Stimulated activated effector memory CD8-positive, alpha-beta T cell treated with anti-CD3 and anti-CD28 coated beads, Interleukin-12 subunit alpha, Interleukin-12 subunit beta, amount 100 ng/mL, for 72 hours (primary cell): ENCODE measurements at regions not wholly inside any gene's neighbourhood (a gene's known extent, or its start where the extent isn't known, plus 50 kb on each side); places are given as distances from the start of the nearest gene placed in this dataset.
"Not testable (repeated sequence)": the region's sequence is repeated elsewhere in the genome, so short reads cannot be mapped to it uniquely, and the experiment has no call there.

Experiments used
- ATAC-seq: fragments of 150-1000 bp; cut with Tn5 transposase; 2 replicates; pipeline ENCODE4 v1.10.0; 2021
- DNase-seq, 2 donors: peaks; one replicate each; pipeline ENCODE4 v3.0.0; 2021 to 2022; ENCODE audit warnings: low spot score in 2 of 2
- H3K27ac Mint-ChIP-seq: one replicate; pipeline ENCODE4 v1.8.0; 2022; ENCODE audit warnings: mild to moderate bottlenecking, mixed read lengths
- H3K36me3 Mint-ChIP-seq: one replicate; pipeline ENCODE4 v1.8.0; 2022; ENCODE audit warnings: mild to moderate bottlenecking, mixed read lengths
- H3K4me1 Mint-ChIP-seq: one replicate; pipeline ENCODE4 v1.8.0; 2022; ENCODE audit warnings: mixed read lengths
- H3K4me3 Mint-ChIP-seq: one replicate; pipeline ENCODE4 v1.8.0; 2022; ENCODE audit warnings: mild to moderate bottlenecking, mixed read lengths
- H3K9me3 Mint-ChIP-seq: one replicate; pipeline ENCODE4 v1.8.0; 2022; ENCODE audit warnings: mixed read lengths

DNA sequence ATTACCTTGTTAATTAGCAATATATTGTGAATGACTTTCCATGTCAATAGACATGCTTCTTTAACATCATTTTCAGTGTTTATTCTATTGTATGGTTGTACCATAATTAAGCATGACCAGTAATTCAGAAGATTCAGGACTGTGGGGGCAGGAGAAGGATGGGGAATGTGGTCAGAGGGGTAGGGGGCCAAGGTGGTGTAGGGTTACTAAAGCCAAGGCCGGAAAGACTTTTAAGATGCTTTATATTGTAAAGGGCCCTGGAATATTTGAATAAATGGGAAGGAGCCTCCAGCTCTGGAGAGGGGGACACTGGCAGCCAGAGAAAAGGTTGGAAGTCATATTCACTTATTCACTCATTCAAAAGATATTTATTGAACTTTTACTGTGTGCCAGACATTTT lies 115.7 kb downstream of the FGF18 start:
- Mint-ChIP-seq H3K36me3 (no peaks in the 10 kb centered on the region), H3K9me3 (no peaks in the 10 kb centered on the region)
- ATAC-seq, result no peak

DNA sequence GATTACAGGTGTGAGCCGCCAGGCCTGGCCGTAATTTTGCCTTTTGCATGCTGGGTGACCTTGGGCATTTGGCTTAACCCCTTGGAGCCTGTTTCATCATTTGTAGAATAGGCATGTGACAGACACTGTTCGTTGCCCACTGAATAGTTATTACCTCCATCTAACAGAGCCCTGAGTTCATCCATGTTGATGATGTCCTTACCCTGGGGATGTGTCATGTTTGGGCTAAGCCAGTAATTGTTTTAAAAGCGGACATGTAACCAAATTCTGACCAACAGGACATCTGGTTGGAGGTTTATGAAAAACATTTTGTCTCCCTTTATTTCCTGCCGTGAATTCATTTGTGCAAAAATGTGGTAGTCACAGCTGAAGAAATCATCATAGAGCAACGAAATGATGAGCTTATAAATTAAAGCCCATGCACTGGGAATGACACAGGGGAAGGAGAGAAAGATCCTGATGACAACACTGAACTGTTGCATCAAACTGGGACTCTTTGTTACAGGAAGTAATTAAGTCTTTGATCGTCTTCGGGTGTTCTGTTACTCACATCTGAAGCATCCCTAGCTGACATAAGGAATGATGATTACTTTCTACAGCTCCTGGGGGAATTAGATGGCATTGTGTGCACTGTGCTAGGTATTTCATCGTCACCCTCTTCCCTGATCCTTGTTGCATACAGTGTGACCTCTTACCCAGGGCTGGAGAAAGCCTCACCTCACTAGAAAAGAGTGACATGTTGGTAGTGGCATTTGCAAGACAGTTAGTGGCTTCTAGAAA lies 117.8 kb downstream of the FGF18 start:
- H3K4me1 Mint-ChIP-seq, result no peaks in the 10 kb centered on the region
- DNase-seq (no peak), ATAC-seq (no peak)
- H3K9me3 Mint-ChIP-seq, result no peaks in the 10 kb centered on the region
- H3K27ac Mint-ChIP-seq, result no peak overlapping the region
- H3K36me3 Mint-ChIP-seq, result no peaks in the 10 kb centered on the region
- no peak overlapping the region for H3K4me3 Mint-ChIP-seq

More for the DNA sequence above, 115.7 kb downstream of the FGF18 start:
- Mint-ChIP-seq H3K4me3 (no peak overlapping the region), H3K4me1 (no peaks in the 10 kb centered on the region), H3K27ac (no peak overlapping the region)
- no peak for DNase-seq

DNA sequence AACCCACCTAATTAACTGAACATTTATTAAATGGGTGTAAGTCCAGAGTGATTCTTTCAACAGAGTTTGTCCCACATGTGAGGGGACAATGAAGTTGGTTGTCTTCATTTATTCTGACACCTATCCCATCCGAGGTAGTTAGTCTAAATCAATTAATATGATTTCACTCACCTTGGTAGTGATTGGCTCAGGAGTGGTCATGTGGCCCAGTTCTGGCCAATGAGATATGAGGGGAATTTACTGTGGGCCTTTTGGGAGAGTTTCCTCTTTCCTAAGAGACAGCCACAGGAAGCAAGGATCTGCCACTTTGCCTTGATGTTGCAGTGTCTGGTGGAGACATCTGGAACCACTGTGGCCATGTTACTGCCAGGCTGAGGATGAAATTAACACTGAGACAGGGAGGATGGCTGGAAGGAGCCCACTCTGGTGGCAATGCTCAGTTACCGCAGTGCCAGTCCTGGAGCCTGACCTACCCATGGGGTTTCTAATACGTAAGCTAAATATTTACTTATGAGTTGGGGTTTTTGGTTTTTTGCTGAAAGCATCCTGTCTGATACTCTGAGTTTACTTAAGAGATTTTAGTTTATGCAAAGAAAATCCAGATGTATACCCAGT lies 118.6 kb downstream of the FGF18 start:
- DNase-seq (no peak), ATAC-seq (no peak)
- Mint-ChIP-seq H3K27ac (no peak overlapping the region), H3K9me3 (no peaks in the 10 kb centered on the region), H3K4me3 (no peak overlapping the region), H3K4me1 (no peaks in the 10 kb centered on the region), H3K36me3 (no peaks in the 10 kb centered on the region)

DNA sequence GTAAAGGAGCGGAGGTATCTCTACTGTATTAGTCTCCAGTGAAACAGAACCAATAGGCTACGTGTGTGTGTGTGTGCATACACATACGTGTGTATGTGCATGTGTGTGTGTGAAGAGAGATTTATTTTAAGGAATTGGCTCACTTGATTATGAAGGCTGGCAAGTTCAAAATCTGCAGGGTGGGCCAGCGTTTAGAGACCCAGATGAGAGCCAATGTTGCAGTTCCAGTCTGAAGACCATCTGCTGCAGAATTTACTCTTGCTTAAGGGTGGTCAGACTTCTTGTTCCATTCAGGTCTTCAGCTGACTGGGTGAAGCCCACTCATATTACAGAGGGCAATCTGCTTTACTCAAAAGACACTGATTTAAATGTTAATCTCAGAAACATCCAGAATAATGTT lies 119.2 kb downstream of the FGF18 start:
- no peaks in the 10 kb centered on the region for H3K36me3 Mint-ChIP-seq
- H3K4me1 Mint-ChIP-seq, result no peaks in the 10 kb centered on the region
- H3K27ac Mint-ChIP-seq, result no peak overlapping the region
- DNase-seq (no peak), ATAC-seq (no peak)
- no peak overlapping the region for H3K4me3 Mint-ChIP-seq
- no peaks in the 10 kb centered on the region for H3K9me3 Mint-ChIP-seq

DNA sequence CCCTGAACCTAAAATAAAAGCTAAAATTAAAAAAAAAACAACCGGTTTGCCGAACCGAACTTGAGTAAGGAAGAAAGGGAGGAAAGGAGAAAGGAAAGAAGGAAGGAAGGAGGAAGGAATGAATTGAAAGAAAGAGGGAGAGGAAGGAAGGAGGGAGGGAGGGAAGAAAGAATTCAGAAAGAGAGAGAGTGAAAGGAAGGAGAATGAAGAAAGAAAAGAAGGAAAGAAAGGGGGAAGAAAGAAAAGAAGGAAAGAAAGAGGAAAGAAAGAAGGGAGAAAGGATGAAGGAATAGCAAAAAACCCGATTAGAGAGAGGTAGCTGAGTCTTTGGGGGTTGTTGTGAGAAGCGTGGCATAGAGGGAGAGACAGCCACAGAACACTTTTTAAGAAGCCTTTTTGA lies 121.4 kb downstream of the FGF18 start:
- H3K36me3 Mint-ChIP-seq, result no peaks in the 10 kb centered on the region
- H3K9me3 Mint-ChIP-seq, result no peaks in the 10 kb centered on the region
- ATAC-seq, result no peak
- no peak overlapping the region for H3K4me3 Mint-ChIP-seq
- DNase-seq, result no peak
- H3K4me1 Mint-ChIP-seq, result no peaks in the 10 kb centered on the region
- no peak overlapping the region for H3K27ac Mint-ChIP-seq

DNA sequence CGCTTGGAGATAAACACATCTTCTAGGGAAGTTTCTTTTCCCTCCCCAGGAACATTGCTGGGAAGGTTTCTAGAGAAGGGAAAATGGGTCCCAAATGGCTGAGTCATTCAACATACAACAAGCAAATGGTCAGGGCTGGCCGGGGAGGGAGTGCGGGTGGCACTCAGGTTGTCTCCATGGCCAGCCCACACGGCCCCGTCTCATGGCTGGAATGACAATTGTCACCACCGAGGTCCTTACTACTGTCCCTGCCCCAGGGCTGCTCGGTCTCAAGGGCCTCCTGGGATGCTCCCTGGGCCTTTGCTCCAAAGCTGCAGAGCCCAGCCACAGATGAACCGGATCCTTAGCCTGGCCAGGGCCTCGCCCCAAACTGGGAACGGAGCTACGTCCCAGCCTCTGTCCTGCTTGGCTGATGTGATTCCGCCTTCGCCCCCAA lies 121.9 kb downstream of the FGF18 start:
- H3K27ac Mint-ChIP-seq, result no peak overlapping the region

DNA sequence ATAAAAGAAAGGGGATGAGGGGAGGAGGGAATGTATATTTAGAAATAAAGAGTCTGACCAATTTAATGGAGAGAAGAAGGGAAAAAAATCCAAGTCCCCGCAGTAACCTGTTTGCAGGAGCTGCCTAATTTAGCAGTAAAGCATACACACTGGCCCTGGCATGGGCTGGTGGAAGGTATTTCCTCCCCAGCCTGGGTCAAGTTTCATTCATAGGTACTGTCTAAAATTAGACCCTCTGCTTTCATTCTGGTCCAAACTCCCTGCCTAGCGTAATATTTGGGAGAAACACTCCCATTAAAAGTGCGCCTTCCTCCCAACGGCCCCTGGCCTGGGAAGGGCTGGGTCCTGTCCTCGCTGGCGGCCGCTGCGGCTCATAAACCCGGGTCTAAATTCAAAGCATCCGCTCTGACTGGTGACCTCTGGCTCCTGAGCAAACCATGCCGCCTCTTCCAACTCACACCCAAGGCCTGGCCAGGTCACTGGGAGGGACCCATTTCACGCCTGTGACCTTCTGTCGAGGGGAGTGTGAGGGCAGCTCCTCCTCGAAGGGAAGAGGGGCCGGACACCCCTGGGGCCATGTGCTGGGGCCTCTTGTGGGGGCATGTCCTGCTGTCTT lies 123.2 kb downstream of the FGF18 start:
- Mint-ChIP-seq H3K4me3 (no peak overlapping the region), H3K27ac (no peak overlapping the region), H3K4me1 (no peaks in the 10 kb centered on the region), H3K36me3 (no peaks in the 10 kb centered on the region), H3K9me3 (no peaks in the 10 kb centered on the region)
- ATAC-seq (no peak), DNase-seq (peak in 1 of 2 donors; percentile 34)

More for the DNA sequence above, 121.9 kb downstream of the FGF18 start:
- Mint-ChIP-seq H3K36me3 (no peaks in the 10 kb centered on the region), H3K4me1 (no peaks in the 10 kb centered on the region), H3K9me3 (no peaks in the 10 kb centered on the region), H3K4me3 (no peak overlapping the region)
- ATAC-seq, result no peak
- DNase-seq, result no peak

DNA sequence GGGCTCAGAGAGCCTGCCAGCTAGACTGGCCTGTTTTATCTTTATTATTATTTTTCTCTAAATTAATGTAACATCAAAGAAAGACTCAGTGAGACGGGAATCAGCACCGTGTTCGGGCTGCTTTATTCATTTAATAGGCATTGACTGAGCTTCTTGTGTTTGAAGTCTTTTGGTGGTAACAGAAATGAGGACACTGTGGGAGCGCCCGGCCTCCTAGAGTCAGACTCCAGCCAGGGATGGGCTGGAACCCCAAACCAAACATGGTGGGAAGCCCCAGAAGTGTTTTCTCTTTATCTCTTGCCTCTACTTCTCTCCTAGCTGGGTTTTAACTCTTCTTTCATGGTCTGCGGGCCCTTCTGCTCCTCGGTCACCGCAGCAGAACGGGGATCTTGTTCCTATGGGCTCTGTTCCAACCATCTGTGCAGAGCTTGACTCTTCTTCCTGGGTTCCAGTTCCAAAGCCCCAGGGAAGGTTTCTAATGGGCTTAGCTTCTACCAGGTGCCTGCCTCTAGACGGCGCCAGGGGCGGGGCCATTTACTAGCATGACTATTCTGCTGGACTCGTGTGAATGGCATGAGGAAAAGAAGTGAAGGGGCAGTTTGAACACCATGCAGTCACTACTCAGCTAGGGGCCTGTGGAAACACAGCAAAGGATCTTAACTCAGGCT lies 123.8 kb downstream of the FGF18 start:
- H3K9me3 Mint-ChIP-seq, result no peaks in the 10 kb centered on the region
- H3K27ac Mint-ChIP-seq, result no peak overlapping the region
- no peaks in the 10 kb centered on the region for H3K36me3 Mint-ChIP-seq
- H3K4me1 Mint-ChIP-seq, result no peaks in the 10 kb centered on the region
- H3K4me3 Mint-ChIP-seq, result no peak overlapping the region
- DNase-seq (no peak), ATAC-seq (no peak)

DNA sequence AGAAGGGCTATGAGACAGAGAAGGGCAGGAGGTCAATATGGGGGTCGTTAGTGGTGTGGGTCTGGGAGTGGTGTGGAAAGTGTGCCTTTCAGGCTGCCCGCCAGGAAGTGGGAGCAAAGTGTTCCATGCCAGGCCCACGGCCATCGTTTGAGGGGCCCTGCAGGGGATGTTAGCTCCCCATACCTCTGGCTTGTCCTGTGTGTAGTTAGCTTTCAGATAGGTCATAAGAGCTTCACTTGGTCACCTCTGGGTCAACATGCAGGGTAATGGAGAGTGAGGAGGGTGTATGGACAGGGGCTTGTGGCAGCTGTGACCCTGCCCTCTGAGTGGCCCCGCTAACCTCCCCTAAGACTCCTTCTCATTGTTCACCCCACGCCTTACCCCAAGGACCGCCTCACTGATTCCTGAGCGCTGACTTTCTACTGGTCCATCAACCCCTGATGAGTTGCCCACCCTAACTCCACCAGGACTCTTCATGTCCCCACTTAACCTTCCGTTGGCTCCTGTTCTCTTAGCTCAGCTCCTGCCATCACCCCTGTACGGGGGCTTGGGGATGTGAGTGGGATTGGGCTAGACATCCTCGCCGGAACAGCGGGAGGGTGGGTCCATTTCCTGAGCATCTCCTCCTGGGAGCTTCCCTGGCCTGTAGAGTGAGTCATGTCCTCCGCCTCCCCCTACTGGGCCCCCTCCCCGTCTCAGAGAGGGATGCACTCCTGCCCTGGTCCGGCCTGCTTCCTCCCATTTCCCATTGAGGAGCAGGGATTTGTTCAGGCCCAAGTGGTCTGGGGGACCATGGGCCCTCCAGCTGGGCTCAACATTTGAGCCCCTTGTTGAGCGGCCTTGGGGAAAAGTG lies 125.7 kb downstream of the FGF18 start:
- peak; percentile 25 for ATAC-seq
- no peaks in the 10 kb centered on the region for H3K36me3 Mint-ChIP-seq
- H3K4me3 Mint-ChIP-seq, result no peak overlapping the region
- peak in 1 of 2 donors; percentile 38 for DNase-seq
- no peaks in the 10 kb centered on the region for H3K9me3 Mint-ChIP-seq
- no peak overlapping the region for H3K27ac Mint-ChIP-seq
- no peaks in the 10 kb centered on the region for H3K4me1 Mint-ChIP-seq

DNA sequence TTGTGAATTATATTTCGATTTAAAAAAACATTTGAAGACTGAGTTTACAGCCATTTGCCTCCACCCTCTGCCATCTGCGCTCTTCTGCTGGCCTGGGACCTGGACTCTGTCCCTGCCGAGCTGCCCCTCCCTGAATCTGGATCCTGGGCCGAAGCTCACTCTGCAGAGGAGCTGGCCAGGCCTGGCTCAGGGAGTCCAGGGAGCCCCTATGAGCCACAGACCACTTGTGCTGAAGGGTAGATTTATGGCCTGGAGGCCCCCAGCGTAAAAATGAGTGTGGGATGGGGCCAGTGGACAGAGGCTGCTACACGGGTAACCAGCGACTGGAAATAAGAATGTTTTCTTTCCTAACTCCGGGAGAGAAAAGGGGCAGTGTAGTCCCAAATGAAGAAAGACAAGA lies 129.8 kb downstream of the FGF18 start:
- H3K9me3 Mint-ChIP-seq, result no peaks in the 10 kb centered on the region
- no peak overlapping the region for H3K27ac Mint-ChIP-seq
- no peaks in the 10 kb centered on the region for H3K36me3 Mint-ChIP-seq

DNA sequence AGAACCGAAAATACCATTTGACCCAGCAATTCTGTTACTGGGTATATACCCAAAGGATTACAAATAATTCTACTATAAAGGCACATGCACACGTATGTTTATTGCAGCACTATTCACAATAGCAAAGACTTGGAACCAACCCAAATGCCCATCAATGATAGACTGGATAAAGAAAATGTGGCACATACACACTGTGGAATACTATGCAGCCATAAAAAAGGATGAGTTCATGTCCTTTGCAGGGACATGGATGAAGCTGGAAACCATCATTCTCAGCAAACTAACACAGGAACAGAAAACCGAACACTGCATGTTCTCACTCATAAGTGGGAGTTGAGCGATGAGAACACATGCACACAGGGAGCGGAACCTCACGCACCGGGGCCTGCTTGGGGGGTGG lies 134.4 kb downstream of the FGF18 start:
- ATAC-seq, DNase-seq, H3K4me1 Mint-ChIP-seq, H3K9me3 Mint-ChIP-seq, H3K27ac Mint-ChIP-seq, H3K4me3 Mint-ChIP-seq, H3K36me3 Mint-ChIP-seq: not testable (repeated sequence)

More for the DNA sequence above, 129.8 kb downstream of the FGF18 start:
- no peaks in the 10 kb centered on the region for H3K4me1 Mint-ChIP-seq
- DNase-seq (peak in 1 of 2 donors; percentile 30), ATAC-seq (no peak)
- no peak overlapping the region for H3K4me3 Mint-ChIP-seq

DNA sequence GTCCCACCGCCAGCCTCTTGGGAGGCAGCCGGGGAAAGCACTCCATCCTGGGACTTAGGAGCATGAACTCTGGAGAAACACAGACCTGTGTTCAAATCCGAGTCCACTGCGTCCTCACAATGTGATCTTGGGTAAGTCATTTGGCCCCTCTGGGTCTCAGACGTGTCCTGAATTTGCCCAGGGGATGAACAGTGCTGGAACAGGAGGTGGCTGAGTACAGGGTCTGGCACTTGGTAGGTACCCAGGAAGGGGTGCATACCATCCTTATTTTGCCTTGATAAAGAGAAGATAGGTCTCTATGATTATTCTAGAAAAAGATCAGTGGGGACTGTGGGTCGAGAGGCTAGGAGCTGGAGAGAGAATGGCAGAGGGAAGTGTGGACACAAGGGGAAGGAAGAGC lies 135.7 kb downstream of the FGF18 start:
- no peak overlapping the region for H3K27ac Mint-ChIP-seq
- ATAC-seq (peak; percentile 31), DNase-seq (no peak)
- no peaks in the 10 kb centered on the region for H3K9me3 Mint-ChIP-seq
- H3K4me1 Mint-ChIP-seq, result no peaks in the 10 kb centered on the region
- H3K4me3 Mint-ChIP-seq, result no peak overlapping the region
- H3K36me3 Mint-ChIP-seq, result no peaks in the 10 kb centered on the region

DNA sequence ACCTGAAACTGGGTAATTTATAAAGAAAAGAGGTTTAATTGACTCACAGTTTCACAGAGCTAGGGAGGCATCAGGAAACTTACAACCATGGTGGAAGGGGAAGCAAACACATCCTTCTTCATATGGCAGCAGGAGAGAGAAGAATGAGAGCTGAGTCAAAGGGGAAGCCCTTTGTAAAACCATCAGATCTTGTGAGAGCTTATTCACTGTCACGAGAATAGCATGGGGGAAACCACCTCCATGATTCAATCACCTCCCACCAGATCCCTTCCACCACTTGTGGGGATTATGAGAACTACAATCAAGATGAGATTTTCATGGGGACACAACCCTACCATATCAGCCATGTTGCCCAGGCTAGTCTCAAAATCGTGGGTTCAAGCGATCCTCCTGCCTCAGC lies 143.4 kb downstream of the FGF18 start:
- DNase-seq (no peak), ATAC-seq (peak; percentile 69)
- H3K9me3 Mint-ChIP-seq, result peaks cover 5% of the 10 kb centered on the region
- H3K4me3 Mint-ChIP-seq, result no peak overlapping the region
- H3K4me1 Mint-ChIP-seq, result no peaks in the 10 kb centered on the region
- H3K36me3 Mint-ChIP-seq, result no peaks in the 10 kb centered on the region
- no peak overlapping the region for H3K27ac Mint-ChIP-seq

DNA sequence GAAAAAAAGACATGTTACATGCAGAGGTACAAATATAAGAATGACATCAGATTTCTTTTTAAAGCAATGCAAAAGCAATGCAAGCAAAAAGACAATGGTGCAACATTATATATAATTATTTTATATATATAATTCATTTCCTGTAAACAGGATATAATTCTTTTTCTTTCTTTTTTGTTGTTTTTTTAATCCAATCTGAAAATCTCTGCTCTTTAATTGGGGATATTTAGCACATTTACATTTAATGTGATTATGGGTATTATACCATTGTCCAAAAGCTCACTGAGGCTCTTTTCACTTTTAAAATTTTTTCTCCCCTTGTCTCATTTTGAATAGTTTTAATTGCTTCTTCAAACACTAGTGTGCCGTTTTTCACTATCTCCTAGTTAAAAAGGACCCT lies 148.9 kb downstream of the FGF18 start:
- ATAC-seq (no peak), DNase-seq (no peak)
- no peaks in the 10 kb centered on the region for H3K36me3 Mint-ChIP-seq
- no peaks in the 10 kb centered on the region for H3K4me1 Mint-ChIP-seq
- H3K4me3 Mint-ChIP-seq, result no peak overlapping the region
- H3K9me3 Mint-ChIP-seq, result peaks cover 16% of the 10 kb centered on the region
- no peak overlapping the region for H3K27ac Mint-ChIP-seq
